CD14-positive monocyte (primary cell): ENCODE measurements at regions not wholly inside any gene's neighbourhood (a gene's known extent, or its start where the extent isn't known, plus 50 kb on each side); places are given as distances from the start of the nearest gene placed in this dataset.

ENCODE experiments used
- DNase-seq, 3 donors: peaks; one replicate each; pipeline ENCODE4 v3.0.0-alpha.2; 2011 to 2022
- H2AFZ ChIP-seq: 2 replicates; pipeline ENCODE4 v1.6.0; 2012; ENCODE audit warnings: mild to moderate bottlenecking, low read depth, low read length, inconsistent platforms; ENCODE audit not compliant: insufficient read depth, poor library complexity, severe bottlenecking
- H3K27ac ChIP-seq, 2 donors: 1 replicate in 1 of 2; 2 replicates in 1 of 2; pipeline ENCODE4 v1.5.1; 2012 to 2013; ENCODE audit warnings: low read length in 2 of 2, control low read depth in 1 of 2, inconsistent platforms in 1 of 2, low read depth in 1 of 2, mild to moderate bottlenecking in 1 of 2
- H3K27me3 ChIP-seq, 2 donors: one replicate each; pipeline versions ENCODE4 v1.6.0 to v1.6.1; 2011 to 2013; ENCODE audit warnings: low read length in 2 of 2; ENCODE audit not compliant: control insufficient read depth in 2 of 2, insufficient read depth in 2 of 2
- H3K36me3 ChIP-seq, 2 donors: replicated peaks in 1 of 2; 1 replicate in 1 of 2; 2 replicates in 1 of 2; pipeline versions ENCODE4 v1.5.1 to v1.6.1; 2012 to 2013; ENCODE audit warnings: low read length in 2 of 2, control low read depth in 1 of 2, inconsistent platforms in 1 of 2, mild to moderate bottlenecking in 1 of 2; ENCODE audit not compliant: insufficient read depth in 2 of 2, control insufficient read depth in 1 of 2
- H3K4me1 ChIP-seq, 2 donors: 1 replicate in 1 of 2; 2 replicates in 1 of 2; pipeline versions ENCODE4 v1.5.1 to v1.6.1; 2012 to 2013; ENCODE audit warnings: low read length in 2 of 2, control low read depth in 1 of 2, inconsistent platforms in 1 of 2, mild to moderate bottlenecking in 1 of 2, moderate library complexity in 1 of 2; ENCODE audit not compliant: insufficient read depth in 2 of 2, control insufficient read depth in 1 of 2
- H3K4me2 ChIP-seq: replicated peaks from 2 replicates; pipeline ENCODE3; 2012; ENCODE audit warnings: low read length, moderate library complexity, mild to moderate bottlenecking; ENCODE audit not compliant: poor library complexity, severe bottlenecking; ENCODE audit errors: extremely low read depth
- H3K4me3 ChIP-seq, 3 experiments: fragments of 200-600 bp in 1 of 3; sonication (generic) in 1 of 3; replicated peaks in 1 of 3; 1 replicate in 2 of 3; 2 replicates in 1 of 3; pipeline ENCODE4 v1.5.1; 2011 to 2013; ENCODE audit warnings: low read length in 3 of 3, mild to moderate bottlenecking in 3 of 3, control low read depth in 2 of 3, low read depth in 2 of 3, inconsistent platforms in 1 of 3, moderate library complexity in 1 of 3
- H3K79me2 ChIP-seq: 2 replicates; pipeline ENCODE4 v1.6.0; 2012; ENCODE audit warnings: mild to moderate bottlenecking, control low read depth, inconsistent platforms, low read length, moderate library complexity; ENCODE audit not compliant: insufficient read depth
- H3K9ac ChIP-seq: 2 replicates; pipeline ENCODE4 v1.6.0; 2017; ENCODE audit warnings: low read length, mild to moderate bottlenecking; ENCODE audit not compliant: insufficient read depth, poor library complexity, severe bottlenecking
- H3K9me3 ChIP-seq, 2 donors: replicated peaks in 1 of 2; 1 replicate in 1 of 2; 2 replicates in 1 of 2; pipeline versions ENCODE4 v1.5.1 to v1.6.1; 2012 to 2013; ENCODE audit warnings: low read length in 2 of 2, control low read depth in 1 of 2; ENCODE audit not compliant: control insufficient read depth in 1 of 2, insufficient read depth in 1 of 2
- H4K20me1 ChIP-seq: 2 replicates; pipeline ENCODE4 v1.6.0; 2012; ENCODE audit warnings: mild to moderate bottlenecking, low read length, control low read depth, moderate library complexity; ENCODE audit not compliant: insufficient read depth
- H3K27ac Mint-ChIP-seq, 7 donors: one replicate each; pipeline ENCODE4 v1.8.0; 2020; ENCODE audit warnings: mild to moderate bottlenecking in 7 of 7, mixed read lengths in 7 of 7, moderate library complexity in 6 of 7, inconsistent platforms in 2 of 7
- H3K27me3 Mint-ChIP-seq, 3 donors: one replicate each; pipeline ENCODE4 v1.8.0; 2021 to 2022; ENCODE audit warnings: low read depth in 3 of 3, mild to moderate bottlenecking in 3 of 3, mixed read lengths in 3 of 3, moderate library complexity in 3 of 3, inconsistent platforms in 1 of 3
- H3K36me3 Mint-ChIP-seq, 2 donors: one replicate each; pipeline ENCODE4 v1.8.0; 2020; ENCODE audit warnings: mixed read lengths in 2 of 2, inconsistent platforms in 1 of 2, mild to moderate bottlenecking in 1 of 2
- H3K4me1 Mint-ChIP-seq: one replicate; pipeline ENCODE4 v1.8.0; 2020; ENCODE audit warnings: mild to moderate bottlenecking, mixed read lengths
- H3K4me3 Mint-ChIP-seq, 2 donors: one replicate each; pipeline ENCODE4 v1.8.0; 2020; ENCODE audit warnings: mild to moderate bottlenecking in 2 of 2, mixed read lengths in 2 of 2, moderate library complexity in 1 of 2
- H3K9me3 Mint-ChIP-seq, 7 donors: one replicate each; pipeline ENCODE4 v1.8.0; 2020 to 2022; ENCODE audit warnings: mixed read lengths in 7 of 7, mild to moderate bottlenecking in 6 of 7, moderate library complexity in 6 of 7, inconsistent platforms in 2 of 7
- CTCF ChIP-seq: fragments of 200-600 bp; IDR thresholded peaks from one replicate; pipeline ENCODE4 v1.8.0; 2022; ENCODE audit warnings: antibody characterized with exemption, mild to moderate bottlenecking
- WGBS: methylation state at CpG from one replicate; pipeline ENCODE4 v1.1.5; 2013; ENCODE audit warnings: missing lambda C conversion rate; ENCODE audit not compliant: insufficient coverage; 5-methylcytosine and 5-hydroxymethylcytosine counted together
- intact Hi-C, 2 donors: fragments of 100-400 bp; cut with micrococcal nuclease; formaldehyde crosslinking; loops; one replicate each; pipeline versions ENCODE4 v1.15.0 to v1.15.1; 2023

DNA sequence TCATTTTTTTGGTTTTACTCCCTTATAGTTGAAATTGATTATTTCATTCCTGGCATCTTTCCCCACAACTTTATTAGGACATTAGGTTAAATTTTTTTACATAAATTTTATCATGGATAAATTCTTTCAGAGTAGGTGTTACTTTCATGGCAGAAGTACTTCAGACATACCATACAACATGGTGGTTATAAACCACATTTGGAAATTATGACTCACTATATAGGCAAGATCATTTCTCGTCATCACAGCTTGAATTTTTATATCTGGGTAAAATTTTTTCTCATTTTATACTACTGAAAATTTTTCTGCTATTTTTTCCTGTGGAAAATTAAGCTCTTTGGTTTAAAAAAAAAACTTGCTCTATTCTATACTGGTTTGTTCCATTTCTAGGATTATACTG is 111.9 kb upstream of the COL5A2 start:
- H3K4me1 ChIP-seq, result no peaks in the 10 kb centered on the region
- Mint-ChIP-seq H3K27me3 (no peaks in the 10 kb centered on the region), H3K36me3 (no peaks in the 10 kb centered on the region), H3K9me3 (no peaks in the 10 kb centered on the region), H3K4me3 (no peak overlapping the region), H3K4me1 (no peaks in the 10 kb centered on the region), H3K27ac (no peak overlapping the region)
- WGBS, result no CpG with 5 or more reads among the region's 1 CpG
- no peaks in the 10 kb centered on the region for H3K27me3 ChIP-seq
- DNase-seq, result no peak
- intact Hi-C loops, result no loop called here
- H3K36me3 ChIP-seq, result no peaks in the 10 kb centered on the region
- H3K27ac ChIP-seq, result no peak overlapping the region
- no peak overlapping the region for H2AFZ ChIP-seq
- H3K9me3 ChIP-seq, result no peaks in the 10 kb centered on the region
- H3K9ac ChIP-seq, result no peak overlapping the region
- no peak overlapping the region for H3K4me2 ChIP-seq
- H4K20me1 ChIP-seq, result no peaks in the 10 kb centered on the region
- H3K79me2 ChIP-seq, result no peaks in the 10 kb centered on the region
- no peak for TF ChIP-seq CTCF
- no peak overlapping the region for H3K4me3 ChIP-seq

DNA sequence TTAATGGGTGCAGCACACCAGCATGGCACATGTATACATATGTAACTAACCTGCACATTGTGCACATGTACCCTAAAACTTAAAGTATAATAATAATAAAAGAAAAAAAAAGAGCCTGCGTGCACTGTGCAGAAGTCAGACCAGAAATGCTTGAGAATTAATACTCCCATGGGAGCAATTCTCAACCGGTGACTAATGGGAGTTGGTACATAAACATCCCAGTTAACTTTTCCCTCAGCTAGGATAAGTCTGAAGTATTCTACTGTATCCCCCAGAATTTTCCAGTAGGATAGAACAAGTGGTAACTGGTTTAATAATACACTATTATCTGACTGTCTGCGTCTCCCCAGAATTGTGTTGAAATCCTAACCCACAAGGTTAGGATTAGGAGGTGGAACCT is 113.6 kb upstream of the COL5A2 start:
- no peaks in the 10 kb centered on the region for H3K36me3 ChIP-seq
- H2AFZ ChIP-seq, result no peak overlapping the region
- no peak overlapping the region for H3K4me2 ChIP-seq
- H3K9ac ChIP-seq, result no peak overlapping the region
- Mint-ChIP-seq H3K9me3 (no peaks in the 10 kb centered on the region), H3K27ac (no peak overlapping the region), H3K27me3 (no peaks in the 10 kb centered on the region), H3K4me1 (no peaks in the 10 kb centered on the region), H3K4me3 (no peak overlapping the region), H3K36me3 (no peaks in the 10 kb centered on the region)
- H4K20me1 ChIP-seq, result no peaks in the 10 kb centered on the region
- no peaks in the 10 kb centered on the region for H3K4me1 ChIP-seq
- no peaks in the 10 kb centered on the region for H3K79me2 ChIP-seq
- no peaks in the 10 kb centered on the region for H3K9me3 ChIP-seq
- no peak for DNase-seq
- no peak for TF ChIP-seq CTCF
- no peaks in the 10 kb centered on the region for H3K27me3 ChIP-seq
- no CpG with 5 or more reads among the region's 3 CpGs for WGBS
- H3K27ac ChIP-seq, result no peak overlapping the region
- intact Hi-C loops, result no loop called here
- no peak overlapping the region for H3K4me3 ChIP-seq
